Endothelial cell of umbilical vein (primary cell): ENCODE measurements at regions not wholly inside any gene's neighbourhood (a gene's known extent, or its start where the extent isn't known, plus 50 kb on each side); places are given as distances from the start of the nearest gene placed in this dataset.

ENCODE experiments used
- BruUV-seq: library from RNA; stranded (reverse); fragments of 400-500 nt; replicated peaks from 2 replicates; lab custom pipeline; 2021; lab: Mats Ljungman, UMichigan
- CTCF ChIA-PET: fragments of 300-600, 350-600 bp; sonication (Branson Sonifier 250); formaldehyde crosslinking; loops from one replicate; lab custom pipeline; 2021; ENCODE audit warnings: antibody characterized with exemption, inconsistent platforms; lab: Charles Lee
- POLR2A ChIA-PET: fragments of 300-600, 350-600 bp; sonication (Branson Sonifier 250); formaldehyde crosslinking; loops from one replicate; lab custom pipeline; 2021; ENCODE audit warnings: antibody characterized with exemption, inconsistent platforms; lab: Charles Lee
- DNase-seq: peaks from one replicate; pipeline ENCODE4 v3.0.0-alpha.2; 2011; ENCODE audit warnings: low read depth, low spot score
- FAIRE-seq: peaks from 2 replicates; lab custom pipeline; 2011; peaks lifted over from hg19 to GRCh38; lab: Jason Lieb, UNC
- H2AFZ ChIP-seq: 2 replicates; pipeline ENCODE4 v1.6.0; 2012; ENCODE audit warnings: low read depth, low read length, control low read depth, inconsistent platforms
- H3K27ac ChIP-seq: 2 replicates; pipeline ENCODE4 v1.5.1; 2011; ENCODE audit warnings: low read depth, mild to moderate bottlenecking, control low read depth, low read length, moderate library complexity; ENCODE audit not compliant: insufficient read depth
- H3K27me3 ChIP-seq, 2 experiments: 2 replicates each; pipeline versions ENCODE4 v1.6.0 to v1.6.1; 2011; ENCODE audit warnings: low read length in 2 of 2, mixed read lengths in 1 of 2; ENCODE audit not compliant: control insufficient read depth in 2 of 2, insufficient read depth in 2 of 2
- H3K36me3 ChIP-seq, 2 experiments: 2 replicates in 1 of 2; 3 replicates in 1 of 2; pipeline ENCODE4 v1.5.1; 2011; ENCODE audit warnings: low read length in 2 of 2, mild to moderate bottlenecking in 1 of 2, moderate library complexity in 1 of 2; ENCODE audit not compliant: control insufficient read depth in 2 of 2, insufficient read depth in 2 of 2; ENCODE audit errors: extremely low read depth in 1 of 2
- H3K4me1 ChIP-seq: 3 replicates; pipeline ENCODE4 v1.5.1; 2011; ENCODE audit warnings: mild to moderate bottlenecking, low read length; ENCODE audit not compliant: control insufficient read depth, insufficient read depth; ENCODE audit errors: extremely low read depth
- H3K4me2 ChIP-seq: 2 replicates; pipeline ENCODE4 v1.6.1; 2011; ENCODE audit warnings: low read length, control low read depth, mixed read lengths; ENCODE audit not compliant: insufficient read depth
- H3K4me3 ChIP-seq, 3 experiments: fragments of 200-600 bp in 1 of 3; sonication (generic), shearing (Covaris generic) in 1 of 3; replicated peaks in 1 of 3; 2 replicates each; pipeline ENCODE4 v1.5.1; 2011 to 2016; ENCODE audit warnings: control low read depth in 3 of 3, low read length in 3 of 3, mild to moderate bottlenecking in 2 of 3, inconsistent platforms in 1 of 3, low read depth in 1 of 3, moderate library complexity in 1 of 3; ENCODE audit not compliant: insufficient read depth in 1 of 3
- H3K79me2 ChIP-seq: 2 replicates; pipeline ENCODE4 v1.6.0; 2012; ENCODE audit warnings: low read length, inconsistent platforms; ENCODE audit not compliant: control insufficient read depth, insufficient read depth
- H3K9ac ChIP-seq: replicated peaks from 2 replicates; pipeline ENCODE3; 2011; ENCODE audit warnings: low read length, control low read depth; ENCODE audit not compliant: insufficient read depth; ENCODE audit errors: extremely low read depth
- H3K9me1 ChIP-seq: replicated peaks from 3 replicates; pipeline ENCODE4 v1.6.0; 2011; ENCODE audit warnings: mild to moderate bottlenecking, low read length; ENCODE audit not compliant: control insufficient read depth, insufficient read depth; ENCODE audit errors: extremely low read depth
- H3K9me3 ChIP-seq: replicated peaks from 2 replicates; pipeline ENCODE4 v1.5.1; 2012; ENCODE audit warnings: low read length, inconsistent platforms; ENCODE audit not compliant: control insufficient read depth, insufficient read depth
- H4K20me1 ChIP-seq: replicated peaks from 2 replicates; pipeline ENCODE3; 2011; ENCODE audit warnings: mild to moderate bottlenecking, low read length; ENCODE audit not compliant: control insufficient read depth, insufficient read depth; ENCODE audit errors: extremely low read depth
- EZH2 ChIP-seq: IDR thresholded peaks from 2 replicates; pipeline ENCODE4 v1.6.1; 2012; ENCODE audit warnings: borderline replicate concordance, low read depth, mild to moderate bottlenecking, moderate library complexity, low read length, inconsistent platforms; ENCODE audit not compliant: severe bottlenecking
- FOS ChIP-seq: IDR thresholded peaks from 2 replicates; pipeline ENCODE4 v1.6.1; 2011; ENCODE audit warnings: mild to moderate bottlenecking, low read length, moderate library complexity, borderline replicate concordance; ENCODE audit not compliant: insufficient read depth
- GATA2 ChIP-seq: IDR thresholded peaks from 2 replicates; pipeline ENCODE4 v1.7.0; 2011; ENCODE audit warnings: low read depth, mild to moderate bottlenecking, moderate library complexity, mixed read lengths, low read length; ENCODE audit not compliant: insufficient read length, insufficient read depth
- JUN ChIP-seq: IDR thresholded peaks from 2 replicates; pipeline ENCODE4 v1.6.1; 2011; ENCODE audit warnings: borderline replicate concordance, low read depth; ENCODE audit not compliant: insufficient read length, insufficient read depth
- MYC ChIP-seq: IDR thresholded peaks from one replicate; pipeline ENCODE4 v1.6.1; 2011; ENCODE audit warnings: mild to moderate bottlenecking, low read depth, low read length
- POLR2A ChIP-seq: IDR thresholded peaks from 2 replicates; pipeline ENCODE4 v1.6.1; 2012; ENCODE audit warnings: low read depth, mild to moderate bottlenecking, control low read depth, low read length
- POLR2AphosphoS5 ChIP-seq: IDR thresholded peaks from 2 replicates; pipeline ENCODE4 v1.6.1; 2012; ENCODE audit warnings: low read depth, mild to moderate bottlenecking, control low read depth, low read length, moderate library complexity; ENCODE audit not compliant: insufficient read depth
- dilution Hi-C: fragments of 300-500 bp; cut with MboI; formaldehyde crosslinking; loops from one replicate; pipeline ENCODE4 v1.15.0; 2019; ENCODE audit warnings: low sequenced_read_pairs; ENCODE audit not compliant: extremely low pct_ligation_motif_present
- intact Hi-C: fragments of 100-400 bp; cut with micrococcal nuclease; formaldehyde crosslinking; loops from one replicate; pipeline ENCODE4 v1.10.0; 2022
- TF ChIP-seq, protein P1 (sequence below): IDR thresholded peaks from 2 replicates; pipeline ENCODE4 v1.6.1; 2011; ENCODE audit not compliant: insufficient read depth, insufficient read length
- TF ChIP-seq, protein P2 (sequence below), 2 donors: IDR thresholded peaks; 1 replicate in 1 of 2; 2 replicates in 1 of 2; pipeline ENCODE4 v1.5.1; 2011; ENCODE audit warnings: low read length in 2 of 2, mild to moderate bottlenecking in 2 of 2, moderate library complexity in 2 of 2, control low read depth in 1 of 2, inconsistent platforms in 1 of 2, low read depth in 1 of 2; ENCODE audit not compliant: insufficient read depth in 1 of 2; ENCODE audit errors: extremely low read depth in 1 of 2

DNA sequence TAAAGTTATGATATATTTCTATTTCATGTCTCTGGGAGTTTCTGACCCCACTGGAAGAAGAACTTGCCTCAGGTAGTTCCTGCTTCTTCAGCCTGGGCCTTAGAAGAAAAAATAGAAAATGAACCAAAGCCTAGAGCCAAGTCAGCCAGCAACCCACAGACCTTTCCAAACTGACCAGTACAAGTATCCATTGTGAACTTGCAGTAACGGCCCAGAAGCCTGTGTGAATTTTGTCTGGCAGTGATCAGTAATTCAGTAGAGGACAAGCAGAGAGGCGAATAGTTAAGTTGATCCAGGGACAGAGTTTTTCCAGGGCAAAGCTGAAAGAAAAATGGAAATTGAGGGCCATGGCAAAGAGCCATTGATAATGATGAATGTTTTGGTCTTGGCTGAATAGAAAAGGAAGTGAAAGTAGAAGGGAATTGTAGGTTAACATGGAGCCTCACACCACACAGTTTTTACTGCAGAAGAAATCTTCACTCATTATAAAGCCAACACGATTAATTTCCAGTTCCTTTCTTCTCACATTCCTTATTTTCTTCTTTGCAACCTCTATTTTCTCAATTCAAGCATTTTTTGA is 311.8 kb downstream of the BTG1 start:
- no TSS peak for BruUV-seq
- Histone ChIP-seq H3K9me1 (no peaks in the 10 kb centered on the region), H3K9me3 (no peaks in the 10 kb centered on the region), H3K4me2 (no peak overlapping the region), H3K4me3 (no peak overlapping the region), H2AFZ (no peak overlapping the region), H4K20me1 (no peaks in the 10 kb centered on the region), H3K36me3 (no peaks in the 10 kb centered on the region), H3K27ac (no peak overlapping the region), H3K79me2 (no peaks in the 10 kb centered on the region), H3K9ac (no peak overlapping the region), H3K4me1 (no peaks in the 10 kb centered on the region), H3K27me3 (no peaks in the 10 kb centered on the region)
- CTCF ChIA-PET: no interaction called here
- FAIRE-seq (no peak), DNase-seq (peak; percentile 7)
- intact Hi-C loops: no loop called here
- TF ChIP-seq FOS (no peak), POLR2A (no peak), JUN (no peak), MYC (no peak), EZH2 (no peak), POLR2AphosphoS5 (no peak), GATA2 (no peak)
- TF ChIP-seq, protein P1, sequence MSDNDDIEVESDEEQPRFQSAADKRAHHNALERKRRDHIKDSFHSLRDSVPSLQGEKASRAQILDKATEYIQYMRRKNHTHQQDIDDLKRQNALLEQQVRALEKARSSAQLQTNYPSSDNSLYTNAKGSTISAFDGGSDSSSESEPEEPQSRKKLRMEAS: no peak
- TF ChIP-seq, protein P2, sequence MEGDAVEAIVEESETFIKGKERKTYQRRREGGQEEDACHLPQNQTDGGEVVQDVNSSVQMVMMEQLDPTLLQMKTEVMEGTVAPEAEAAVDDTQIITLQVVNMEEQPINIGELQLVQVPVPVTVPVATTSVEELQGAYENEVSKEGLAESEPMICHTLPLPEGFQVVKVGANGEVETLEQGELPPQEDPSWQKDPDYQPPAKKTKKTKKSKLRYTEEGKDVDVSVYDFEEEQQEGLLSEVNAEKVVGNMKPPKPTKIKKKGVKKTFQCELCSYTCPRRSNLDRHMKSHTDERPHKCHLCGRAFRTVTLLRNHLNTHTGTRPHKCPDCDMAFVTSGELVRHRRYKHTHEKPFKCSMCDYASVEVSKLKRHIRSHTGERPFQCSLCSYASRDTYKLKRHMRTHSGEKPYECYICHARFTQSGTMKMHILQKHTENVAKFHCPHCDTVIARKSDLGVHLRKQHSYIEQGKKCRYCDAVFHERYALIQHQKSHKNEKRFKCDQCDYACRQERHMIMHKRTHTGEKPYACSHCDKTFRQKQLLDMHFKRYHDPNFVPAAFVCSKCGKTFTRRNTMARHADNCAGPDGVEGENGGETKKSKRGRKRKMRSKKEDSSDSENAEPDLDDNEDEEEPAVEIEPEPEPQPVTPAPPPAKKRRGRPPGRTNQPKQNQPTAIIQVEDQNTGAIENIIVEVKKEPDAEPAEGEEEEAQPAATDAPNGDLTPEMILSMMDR (IDR thresholded peaks at IDR 0.05; ENCODE audit: extremely low read depth in 1 of 2, insufficient read depth in 1 of 2, low read depth in 1 of 2, low read length in 2 of 2): no peak
- dilution Hi-C loops: no loop called here
- POLR2A ChIA-PET: no interaction called here
